ENCODE measurements at regions not wholly inside any gene's neighbourhood (a gene's known extent, or its start where the extent isn't known, plus 50 kb on each side); places are given as distances from the start of the nearest gene placed in this dataset.

GRCh38 chr2:224276251-224276650, 125.7 kb downstream of the FAM124B start:
- H3K23ac ChIP-seq (ENCODE audit: insufficient read length), result no peak overlapping the region
- no peaks in the 10 kb centered on the region for H3K36me3 ChIP-seq (ENCODE audit: control insufficient read depth in 2 of 4, insufficient read depth in 4 of 4, low read length in 3 of 4)
- no peaks in the 10 kb centered on the region for H3K79me2 ChIP-seq (ENCODE audit: control insufficient read depth in 1 of 2, insufficient read depth in 2 of 2, low read length in 2 of 2)
- no peak overlapping the region for H2BK120ac ChIP-seq (replicated peaks; ENCODE audit: low read depth, low read length)
- H3K4me3 ChIP-seq (ENCODE audit: extremely low read depth in 1 of 4, insufficient read depth in 2 of 4, low read depth in 3 of 4, low read length in 4 of 4), result no peak overlapping the region
- FAIRE-seq (no peak), DNase-seq (ENCODE audit: low read depth in 1 of 2, low spot score in 2 of 2) (no peak)
- no peak overlapping the region for H3K4me2 ChIP-seq (ENCODE audit: insufficient read depth in 1 of 2, low read depth in 2 of 2, low read length in 2 of 2)
- ChIA-PET POLR2A (ENCODE audit: partially characterized antibody) (no interaction called here), CTCF (ENCODE audit: partially characterized antibody) (interaction anchor here (0.9 to 3.4 kb wide), 3 partner anchors 283 to 1122 kb away, joined by 3 to 16 read pairs (median 15); no protein-coding TSS in a partner anchor)
- no peaks in the 10 kb centered on the region for H3K27me3 ChIP-seq (replicated peaks in 1 of 4; ENCODE audit: control insufficient read depth in 3 of 4, extremely low read depth in 1 of 4, insufficient read depth in 3 of 4, low read length in 3 of 4)
- H3K23me2 ChIP-seq (ENCODE audit: low read depth, low read length), result no peaks in the 10 kb centered on the region; the same call in 1 of the 2 replicates
- no peaks in the 10 kb centered on the region for H3K79me1 ChIP-seq (ENCODE audit: low read depth, low read length)
- H2BK15ac ChIP-seq (ENCODE audit: low read length), result no peak overlapping the region
- H2AFZ ChIP-seq (ENCODE audit: low read length), result no peak overlapping the region
- no peak overlapping the region for H3K9ac ChIP-seq (replicated peaks in 1 of 4; ENCODE audit: extremely low read depth in 1 of 4, low read depth in 3 of 4, low read length in 3 of 4)
- H3K4me1 ChIP-seq (replicated peaks in 1 of 4; ENCODE audit: control insufficient read depth in 3 of 4, insufficient read depth in 4 of 4, low read length in 3 of 4), result no peaks in the 10 kb centered on the region
- H3K18ac ChIP-seq (ENCODE audit: extremely low read depth, low read length), result no peak overlapping the region
- H4K20me1 ChIP-seq (replicated peaks in 1 of 2; ENCODE audit: control insufficient read depth in 1 of 2, insufficient read depth in 2 of 2, low read length in 2 of 2), result no peaks in the 10 kb centered on the region
- no peak overlapping the region for H2BK12ac ChIP-seq (ENCODE audit: low read depth, low read length)
- no peak overlapping the region for H3K14ac ChIP-seq (ENCODE audit: insufficient read length)
- TF ChIP-seq NANOG (IDR thresholded peaks at IDR 0.05; ENCODE audit: insufficient read depth, low read depth, low read length, poor library complexity, severe bottlenecking), result no peak
- TF ChIP-seq SIN3A (conservative IDR thresholded peaks at IDR 0.05 in 1 of 2, IDR thresholded peaks at IDR 0.05 in 1 of 2; ENCODE audit: low read depth in 1 of 2, low read length in 2 of 2), result no peak
- no peak for TF ChIP-seq BACH1 (IDR thresholded peaks at IDR 0.05; ENCODE audit: low read length)
- TF ChIP-seq RNF2 (IDR thresholded peaks at IDR 0.05; ENCODE audit: borderline replicate concordance, low read depth, low read length, missing control alignments, poor library complexity, severe bottlenecking), result no peak
- TF ChIP-seq TEAD4 (IDR thresholded peaks at IDR 0.05; ENCODE audit: low read depth, low read length), result no peak
- TF ChIP-seq FOSL1 (IDR thresholded peaks at IDR 0.05; ENCODE audit: insufficient read depth, low read depth, low read length), result no peak
- no peak for TF ChIP-seq CTCF (IDR thresholded peaks at IDR 0.05; ENCODE audit: control extremely low read depth in 1 of 3, insufficient read depth in 1 of 3, low read depth in 1 of 3, low read length in 3 of 3)
- TF ChIP-seq POLR2AphosphoS5 (IDR thresholded peaks at IDR 0.05; ENCODE audit: low read depth, low read length), result no peak
- TF ChIP-seq CEBPB (IDR thresholded peaks at IDR 0.05; ENCODE audit: low read depth, low read length), result no peak
- no peak for TF ChIP-seq EGR1 (IDR thresholded peaks at IDR 0.05; ENCODE audit: borderline replicate concordance, low read depth, low read length)
- TF ChIP-seq JUN (IDR thresholded peaks at IDR 0.05; ENCODE audit: low read depth, low read length), result no peak
- no peak overlapping the region for H4K5ac ChIP-seq (ENCODE audit: insufficient read length, low read depth, low read length)
- no peak overlapping the region for H2AK5ac ChIP-seq (ENCODE audit: low read depth, low read length)
- H2BK5ac ChIP-seq (ENCODE audit: low read depth, low read length), result no peak overlapping the region
- H2BK20ac ChIP-seq (ENCODE audit: low read length), result no peak overlapping the region
- no peak overlapping the region for H3K56ac ChIP-seq (replicated peaks; ENCODE audit: insufficient read length, low read depth, low read length)
- no peaks in the 10 kb centered on the region for H3K9me3 ChIP-seq (ENCODE audit: insufficient read depth in 2 of 2, low read depth in 1 of 2, low read length in 1 of 2)
- no peak overlapping the region for H3K27ac ChIP-seq (ENCODE audit: low read depth, low read length)
- no peak overlapping the region for H4K8ac ChIP-seq (ENCODE audit: extremely low read depth, insufficient read depth, low read length)
- H4K91ac ChIP-seq (replicated peaks; ENCODE audit: insufficient read length, low read length), result no peak overlapping the region
- no peak overlapping the region for H3K4ac ChIP-seq (replicated peaks; ENCODE audit: insufficient read length, low read depth, low read length)
